ENCODE measurements at regions not wholly inside any gene's neighbourhood (a gene's known extent, or its start where the extent isn't known, plus 50 kb on each side); places are given as distances from the start of the nearest gene placed in this dataset.

DNA sequence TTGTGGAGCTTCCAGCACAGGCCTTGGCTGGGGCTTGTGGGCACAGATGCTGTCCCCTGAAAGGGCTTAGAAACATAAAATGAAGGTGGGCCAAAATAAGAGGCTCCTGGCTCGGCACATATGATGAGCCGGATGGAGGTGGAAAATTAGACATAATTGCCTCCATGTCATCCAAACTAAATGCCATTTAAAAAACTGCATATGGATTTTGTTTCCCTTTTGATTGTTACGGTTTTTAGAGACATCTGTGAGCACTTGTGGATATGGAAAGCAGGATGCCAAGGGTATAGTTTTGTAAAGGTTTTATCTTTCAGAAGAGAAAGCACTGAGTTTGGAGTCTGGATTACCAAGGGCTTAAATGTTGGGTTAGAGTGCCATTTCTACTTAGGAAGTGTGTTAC lies 498.3 kb downstream of the RIT2 start:
- Mint-ChIP-seq H3K9me3 (peaks cover 6% of the 10 kb centered on the region), H3K4me1 (ENCODE audit: low read depth) (no peaks in the 10 kb centered on the region), H3K36me3 (ENCODE audit: low read depth) (no peaks in the 10 kb centered on the region), H3K27ac (no peak overlapping the region), H3K27me3 (no peaks in the 10 kb centered on the region), H3K4me3 (no peak overlapping the region)
- intact Hi-C loops (cut with micrococcal nuclease): no loop called here
- DNase-seq: no peak
- ChIA-PET POLR2A (no interaction called here), CTCF (no interaction called here)
- no peak for TF ChIP-seq CTCF (IDR thresholded peaks at IDR 0.05)
- ATAC-seq: no peak

- Mint-ChIP-seq H3K9me3 (peaks cover 3% of the 10 kb centered on the region), H3K4me1 (ENCODE audit: low read depth) (no peaks in the 10 kb centered on the region), H3K4me3 (no peak overlapping the region), H3K27ac (no peak overlapping the region), H3K36me3 (ENCODE audit: low read depth) (no peaks in the 10 kb centered on the region), H3K27me3 (no peaks in the 10 kb centered on the region)
- intact Hi-C loops (cut with micrococcal nuclease): no loop called here
- no peak for DNase-seq
- ATAC-seq: no peak
- no peak for TF ChIP-seq CTCF (IDR thresholded peaks at IDR 0.05)
- ChIA-PET CTCF (interaction anchor here (1.3 kb wide), 1 partner anchor 15 kb away, joined by 3 read pairs; no protein-coding TSS in a partner anchor), POLR2A (no interaction called here)
Measured at GRCh38 chr18:42619771-42620170, 495.7 kb downstream of the RIT2 start.

GRCh38 chr18:42620657-42621056 lies 494.8 kb downstream of the RIT2 start:
- H3K9me3 Mint-ChIP-seq: peaks cover 3% of the 10 kb centered on the region
- no peaks in the 10 kb centered on the region for H3K4me1 Mint-ChIP-seq (ENCODE audit: low read depth)
- ATAC-seq (no peak), DNase-seq (no peak)
- no peak overlapping the region for H3K27ac Mint-ChIP-seq
- intact Hi-C loops (cut with micrococcal nuclease): no loop called here
- TF ChIP-seq CTCF (IDR thresholded peaks at IDR 0.05): no peak
- H3K27me3 Mint-ChIP-seq: no peaks in the 10 kb centered on the region
- ChIA-PET POLR2A (no interaction called here), CTCF (interaction anchor here (1.3 kb wide), 1 partner anchor 16 kb away, joined by 3 read pairs; no protein-coding TSS in a partner anchor)
- H3K4me3 Mint-ChIP-seq: no peak overlapping the region
- no peaks in the 10 kb centered on the region for H3K36me3 Mint-ChIP-seq (ENCODE audit: low read depth)

GRCh38 chr18:42623935-42624334 lies 491.6 kb downstream of the RIT2 start:
- H3K27ac Mint-ChIP-seq: no peak overlapping the region

GRCh38 chr18:42632801-42633200 lies 482.7 kb downstream of the RIT2 start:
- CTCF ChIA-PET: no interaction called here
- TF ChIP-seq CTCF (IDR thresholded peaks at IDR 0.05): no peak
- Mint-ChIP-seq H3K9me3 (peaks cover 6% of the 10 kb centered on the region), H3K4me3 (no peak overlapping the region), H3K27ac (no peak overlapping the region), H3K4me1 (ENCODE audit: low read depth) (no peaks in the 10 kb centered on the region), H3K27me3 (no peaks in the 10 kb centered on the region), H3K36me3 (ENCODE audit: low read depth) (no peaks in the 10 kb centered on the region)
- DNase-seq (no peak), ATAC-seq (no peak)
- intact Hi-C loops (cut with micrococcal nuclease): no loop called here
- POLR2A ChIA-PET: no interaction called here

More at GRCh38 chr18:42623935-42624334, 491.6 kb downstream of the RIT2 start:
- no peaks in the 10 kb centered on the region for H3K36me3 Mint-ChIP-seq (ENCODE audit: low read depth)
- no peak for TF ChIP-seq CTCF (IDR thresholded peaks at IDR 0.05)
- ChIA-PET CTCF (interaction anchor here (0.6 kb wide), 1 partner anchor 695 kb away, joined by 3 read pairs; no protein-coding TSS in a partner anchor), POLR2A (no interaction called here)
- H3K4me1 Mint-ChIP-seq (ENCODE audit: low read depth): no peaks in the 10 kb centered on the region
- ATAC-seq (no peak), DNase-seq (no peak)
- peaks cover 1% of the 10 kb centered on the region for H3K9me3 Mint-ChIP-seq
- intact Hi-C loops (cut with micrococcal nuclease): no loop called here
- H3K4me3 Mint-ChIP-seq: no peak overlapping the region
- H3K27me3 Mint-ChIP-seq: no peaks in the 10 kb centered on the region

All from activated CD8-positive, alpha-beta T cell treated with anti-CD3 and anti-CD28 coated beads for 36 hours (primary cell).